GM23248 (cell line): ENCODE measurements at regions not wholly inside any gene's neighbourhood (a gene's known extent, or its start where the extent isn't known, plus 50 kb on each side); places are given as distances from the start of the nearest gene placed in this dataset.

Source experiments
- EZH2 ChIP-seq: fragments of 200-600 bp; sonication (generic); IDR thresholded peaks from 2 replicates; pipeline ENCODE4 v1.6.1; 2018; ENCODE audit warnings: antibody characterized with exemption, mild to moderate bottlenecking; ENCODE audit not compliant: insufficient read depth, poor library complexity, severe bottlenecking
- EZH2phosphoT487 ChIP-seq: fragments of 200-600 bp; sonication (generic); IDR thresholded peaks from 2 replicates; pipeline ENCODE4 v1.6.1; 2018; ENCODE audit warnings: antibody characterized with exemption, moderate library complexity, mild to moderate bottlenecking, low read depth; ENCODE audit not compliant: insufficient read depth

DNA sequence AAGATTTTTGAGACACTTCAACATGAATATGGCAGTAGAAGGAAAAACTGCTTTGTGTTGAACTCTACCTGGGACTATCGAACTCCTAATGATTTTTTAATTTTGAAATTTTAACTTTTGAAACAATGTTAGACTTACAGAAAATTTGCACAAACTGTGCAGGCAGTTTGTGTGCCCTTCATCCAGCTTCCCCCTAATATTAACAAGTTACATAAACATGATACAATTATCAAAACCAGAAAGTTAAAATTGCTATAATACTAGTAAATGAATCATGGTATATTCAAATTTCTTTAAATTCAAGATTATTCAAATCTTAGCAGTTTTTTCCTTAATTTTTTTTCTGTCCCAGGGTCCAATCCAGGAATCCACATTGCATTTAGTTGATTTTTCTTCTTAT is 278.9 kb downstream of the ADGRL2 start:
- TF ChIP-seq EZH2 (no peak), EZH2phosphoT487 (no peak)
